CD4-positive, alpha-beta T cell treated with Interleukin-2 at 100 ng/mL for 4 hours (primary cell): ENCODE measurements at regions not wholly inside any gene's neighbourhood (a gene's known extent, or its start where the extent isn't known, plus 50 kb on each side); places are given as distances from the start of the nearest gene placed in this dataset.
"Not testable (repeated sequence)": the region's sequence is repeated elsewhere in the genome, so short reads cannot be mapped to it uniquely, and the experiment has no call there.

ENCODE experiments used
- DNase-seq: peaks from one replicate; pipeline ENCODE4 v3.0.0-alpha.2; 2020; ENCODE audit warnings: low spot score

- DNase-seq = not testable (repeated sequence)
Observed at GRCh38 chr16:18263046-18263445, 73.5 kb downstream of the NPIPA8 start.

GRCh38 chr16:18261848-18262247 lies 74.7 kb downstream of the NPIPA8 start:
- not testable (repeated sequence) for DNase-seq

GRCh38 chr16:18259496-18260176 lies 76.9 kb downstream of the NPIPA8 start:
- DNase-seq = not testable (repeated sequence)

- DNase-seq = not testable (repeated sequence)
Observed at GRCh38 chr16:18252943-18253342, 83.6 kb downstream of the NPIPA8 start.

- not testable (repeated sequence) for DNase-seq
Observed at GRCh38 chr16:18230505-18230904, 106.0 kb downstream of the NPIPA8 start.

GRCh38 chr16:18222054-18223009 lies 114.2 kb downstream of the NPIPA8 start:
- DNase-seq = not testable (repeated sequence)

- DNase-seq = not testable (repeated sequence)
Observed at GRCh38 chr16:18217741-18218140, 118.8 kb downstream of the NPIPA8 start.

GRCh38 chr16:18216814-18217213 lies 119.7 kb downstream of the NPIPA8 start:
- not testable (repeated sequence) for DNase-seq

- DNase-seq = not testable (repeated sequence)
Observed at GRCh38 chr16:18213810-18214209, 122.7 kb downstream of the NPIPA8 start.

GRCh38 chr16:18211505-18211904 lies 125.0 kb downstream of the NPIPA8 start:
- not testable (repeated sequence) for DNase-seq

- DNase-seq = not testable (repeated sequence)
Observed at GRCh38 chr16:18204786-18205185, 131.8 kb downstream of the NPIPA8 start.

- DNase-seq = not testable (repeated sequence)
Observed at GRCh38 chr16:18204309-18204708, 132.2 kb downstream of the NPIPA8 start.

- not testable (repeated sequence) for DNase-seq
Observed at GRCh38 chr16:18201511-18201910, 135.0 kb downstream of the NPIPA8 start.

GRCh38 chr16:18192389-18192788 lies 144.1 kb downstream of the NPIPA8 start:
- DNase-seq = not testable (repeated sequence)

GRCh38 chr16:18190179-18190578 lies 146.4 kb downstream of the NPIPA8 start:
- not testable (repeated sequence) for DNase-seq

GRCh38 chr16:18184755-18185154 lies 151.8 kb downstream of the NPIPA8 start:
- DNase-seq = not testable (repeated sequence)

- not testable (repeated sequence) for DNase-seq
Observed at GRCh38 chr16:18181028-18181427, 155.5 kb downstream of the NPIPA8 start.

- DNase-seq = not testable (repeated sequence)
Observed at GRCh38 chr16:18173945-18174497, 162.5 kb downstream of the NPIPA8 start.

GRCh38 chr16:18162293-18162692 lies 174.2 kb downstream of the NPIPA8 start:
- DNase-seq = not testable (repeated sequence)

- not testable (repeated sequence) for DNase-seq
Observed at GRCh38 chr16:18161224-18161623, 175.3 kb downstream of the NPIPA8 start.

- not testable (repeated sequence) for DNase-seq
Observed at GRCh38 chr16:18159185-18159584, 177.4 kb downstream of the NPIPA8 start.

GRCh38 chr16:18157854-18158253 lies 178.7 kb downstream of the NPIPA8 start:
- DNase-seq = not testable (repeated sequence)
